Lower lobe of right lung (tissue), 2 donors: ENCODE measurements at regions not wholly inside any gene's neighbourhood (a gene's known extent, or its start where the extent isn't known, plus 50 kb on each side); places are given as distances from the start of the nearest gene placed in this dataset.

Experiments used
- ATAC-seq, 2 donors: fragments of 200-7000 bp; cut with Tn5 transposase; one replicate each; pipeline ENCODE4 v1.9.1; 2020 to 2022; ENCODE audit warnings: mild to moderate bottlenecking in 2 of 2, moderate library complexity in 2 of 2
- DNase-seq: peaks from one replicate; pipeline ENCODE4 v3.0.0-alpha.2; 2020
- H3K27ac ChIP-seq: fragments of 200-600 bp; one replicate; pipeline ENCODE4 v1.8.0; 2022
- H3K27me3 ChIP-seq: fragments of 200-600 bp; one replicate; pipeline ENCODE4 v1.8.0; 2022; ENCODE audit warnings: low read depth
- H3K36me3 ChIP-seq: fragments of 200-600 bp; one replicate; pipeline ENCODE4 v1.8.0; 2022; ENCODE audit warnings: mild to moderate bottlenecking
- H3K4me1 ChIP-seq: fragments of 200-600 bp; one replicate; pipeline ENCODE4 v1.8.0; 2022
- H3K4me3 ChIP-seq: fragments of 200-600 bp; one replicate; pipeline ENCODE4 v1.8.0; 2022; ENCODE audit warnings: mild to moderate bottlenecking
- H3K9me3 ChIP-seq: fragments of 200-600 bp; one replicate; pipeline ENCODE4 v1.8.0; 2022
- CTCF ChIP-seq: fragments of 200-600 bp; IDR thresholded peaks from one replicate; pipeline ENCODE4 v1.8.0; 2022; ENCODE audit warnings: antibody characterized with exemption, mild to moderate bottlenecking
- intact Hi-C: fragments of 100-400 bp; cut with DNase I; formaldehyde crosslinking; loops from one replicate; pipeline ENCODE4 v1.11.0; 2022
- donor health status: DM: no; HTN: yes; CAD: no; lungs with severe emphysema.

GRCh38 chr22:47569389-47570299 is 807.2 kb downstream of the TBC1D22A start:
- DNase-seq = no peak
- TF ChIP-seq CTCF = no peak
- intact Hi-C loops = no loop called here

GRCh38 chr22:47568700-47569099 is 806.2 kb downstream of the TBC1D22A start:
- no peak overlapping the region for H3K4me3 ChIP-seq
- H3K27me3 ChIP-seq = peaks cover 2% of the 10 kb centered on the region
- intact Hi-C loops = no loop called here
- no peaks in the 10 kb centered on the region for H3K4me1 ChIP-seq
- no peaks in the 10 kb centered on the region for H3K36me3 ChIP-seq
- H3K9me3 ChIP-seq = no peaks in the 10 kb centered on the region
- ATAC-seq = no peak
- TF ChIP-seq CTCF = no peak
- DNase-seq = no peak
- H3K27ac ChIP-seq = no peak overlapping the region

More at GRCh38 chr22:47569389-47570299, 807.2 kb downstream of the TBC1D22A start:
- peaks cover 2% of the 10 kb centered on the region for H3K27me3 ChIP-seq
- no peak overlapping the region for H3K27ac ChIP-seq
- no peak overlapping the region for H3K4me3 ChIP-seq
- H3K4me1 ChIP-seq = no peaks in the 10 kb centered on the region
- H3K9me3 ChIP-seq = no peaks in the 10 kb centered on the region
- no peak for ATAC-seq
- H3K36me3 ChIP-seq = no peaks in the 10 kb centered on the region

GRCh38 chr22:47567126-47568090 is 805.0 kb downstream of the TBC1D22A start:
- H3K36me3 ChIP-seq = no peaks in the 10 kb centered on the region
- H3K4me3 ChIP-seq = no peak overlapping the region
- H3K27ac ChIP-seq = no peak overlapping the region
- DNase-seq (no peak), ATAC-seq (no peak)
- H3K27me3 ChIP-seq = no peaks in the 10 kb centered on the region
- TF ChIP-seq CTCF = no peak
- H3K9me3 ChIP-seq = no peaks in the 10 kb centered on the region
- no peaks in the 10 kb centered on the region for H3K4me1 ChIP-seq
- intact Hi-C loops = no loop called here

GRCh38 chr22:47566491-47566890 is 804.0 kb downstream of the TBC1D22A start:
- Histone ChIP-seq H3K4me1 (no peaks in the 10 kb centered on the region), H3K9me3 (no peaks in the 10 kb centered on the region), H3K27me3 (no peaks in the 10 kb centered on the region), H3K4me3 (no peak overlapping the region), H3K36me3 (no peaks in the 10 kb centered on the region), H3K27ac (no peak overlapping the region)
- no peak for TF ChIP-seq CTCF
- intact Hi-C loops = no loop called here
- ATAC-seq (no peak), DNase-seq (no peak)

GRCh38 chr22:47565607-47566006 is 803.2 kb downstream of the TBC1D22A start:
- H3K27ac ChIP-seq = no peak overlapping the region
- no peaks in the 10 kb centered on the region for H3K9me3 ChIP-seq
- TF ChIP-seq CTCF = no peak

More at GRCh38 chr22:47565607-47566006, 803.2 kb downstream of the TBC1D22A start:
- intact Hi-C loops = no loop called here
- H3K27me3 ChIP-seq = no peaks in the 10 kb centered on the region
- no peak overlapping the region for H3K4me3 ChIP-seq
- DNase-seq (no peak), ATAC-seq (no peak)
- no peaks in the 10 kb centered on the region for H3K4me1 ChIP-seq
- H3K36me3 ChIP-seq = no peaks in the 10 kb centered on the region
